ENCODE measurements at regions not wholly inside any gene's neighbourhood (a gene's known extent, or its start where the extent isn't known, plus 50 kb on each side); places are given as distances from the start of the nearest gene placed in this dataset.
"Not testable (repeated sequence)": the region's sequence is repeated elsewhere in the genome, so short reads cannot be mapped to it uniquely, and the experiment has no call there.

GRCh38 chr5:156089955-156090940 is 236.7 kb upstream of the SGCD start:
- 23% methylated on average over 10 of the region's 10 CpGs for WGBS (ENCODE audit: missing lambda C conversion rate)
- TF ChIP-seq EP300 (IDR thresholded peaks at IDR 0.05) (peak in 1 of 2 experiments; percentile 93; a peak in 4 of 5 replicates), CEBPB (IDR thresholded peaks at IDR 0.05) (peak; percentile 5 to 61; a peak in 3 of 4 replicates), GATA3 (IDR thresholded peaks at IDR 0.05; ENCODE audit: borderline replicate concordance) (peak; percentile 94), JUNB (IDR thresholded peaks at IDR 0.05) (peak; percentile 41; the same call in 1 of the 2 replicates), RAD21 (conservative IDR thresholded peaks at IDR 0.05 in 1 of 2, IDR thresholded peaks at IDR 0.05 in 1 of 2) (peak in 1 of 2 experiments; percentile 39; a peak in 3 of 5 replicates), JUN (IDR thresholded peaks at IDR 0.05) (peak in 1 of 2 experiments; percentile 72; a peak in 2 of 5 replicates), BCL3 (IDR thresholded peaks at IDR 0.05) (0 out of 3 replicates have a peak, but pooled peaks have one; percentile 44)

GRCh38 chr5:156093024-156093423 is 233.9 kb upstream of the SGCD start:
- ATAC-seq (no peak), DNase-seq (ENCODE audit: low read depth in 1 of 2, low spot score in 1 of 2) (no peak), FAIRE-seq (no peak)
- Histone ChIP-seq H3K9me3 (0 out of 3 replicates have a peak, but pooled peaks cover 7% of the 10 kb centered on the region), H3K4me2 (no peak overlapping the region), H3K4me1 (peaks cover 20% of the 10 kb centered on the region), H3K27ac (peak overlapping the region; percentile 72 to 83; a peak in 5 of 6 replicates), H3K4me3 (no peak overlapping the region)
- no peak for TF ChIP-seq EP300 (IDR thresholded peaks at IDR 0.05)
- TF ChIP-seq FOSL2 (IDR thresholded peaks at IDR 0.05): no peak
- no peak for TF ChIP-seq FOSL2 (CRISPR knock-in tag; IDR thresholded peaks at IDR 0.05)
- TF ChIP-seq HOXB13 (CRISPR knock-in tag; IDR thresholded peaks at IDR 0.05; ENCODE audit: low read depth): no peak
- TF ChIP-seq, protein P1, sequence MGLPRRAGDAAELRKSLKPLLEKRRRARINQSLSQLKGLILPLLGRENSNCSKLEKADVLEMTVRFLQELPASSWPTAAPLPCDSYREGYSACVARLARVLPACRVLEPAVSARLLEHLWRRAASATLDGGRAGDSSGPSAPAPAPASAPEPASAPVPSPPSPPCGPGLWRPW (IDR thresholded peaks at IDR 0.05): no peak
- WGBS (ENCODE audit: missing lambda C conversion rate): 82% methylated on average over 2 of the region's 2 CpGs
- CTCF ChIA-PET: no interaction called here
- POLR2A ChIA-PET: no interaction called here

More at GRCh38 chr5:156089955-156090940, 236.7 kb upstream of the SGCD start:
- ATAC-seq: peak; percentile 78 to 80
- H3K4me1 ChIP-seq: peaks cover 16% of the 10 kb centered on the region
- CTCF ChIA-PET, POLR2A ChIA-PET, FAIRE-seq, H3K9me3 ChIP-seq, H3K4me3 ChIP-seq: not testable (repeated sequence)
- peak in 1 of 2 experiments; percentile 72 for DNase-seq (ENCODE audit: low read depth in 1 of 2, low spot score in 1 of 2)
- H3K27ac ChIP-seq: peak overlapping the region; percentile 87 to 90
- peak overlapping the region; percentile 53 for H3K4me2 ChIP-seq

DNA sequence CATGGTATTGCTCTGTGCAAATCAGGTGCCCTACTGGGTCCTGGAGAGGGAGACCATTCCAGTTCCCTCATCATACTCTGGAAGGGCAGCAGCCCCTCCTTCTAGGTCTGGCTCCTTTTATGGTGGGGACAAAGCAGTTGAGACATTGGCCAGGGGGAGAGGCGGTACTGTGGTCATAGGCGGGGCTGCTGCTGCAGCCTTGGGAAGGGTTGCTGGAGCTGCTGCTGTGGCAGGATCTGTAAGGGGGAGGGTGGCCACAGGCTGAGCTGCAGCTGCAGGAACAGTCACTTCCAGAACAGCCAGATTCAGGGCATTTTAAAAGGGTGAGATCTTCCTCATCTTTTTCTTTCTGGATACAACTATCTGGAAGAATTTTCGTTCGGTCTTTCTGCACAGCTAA is 233.0 kb upstream of the SGCD start:
- Histone ChIP-seq H3K27ac (peak overlapping the region; percentile 34 to 83; a peak in 4 of 6 replicates), H3K4me3 (no peak overlapping the region), H3K9me3 (0 out of 3 replicates have a peak, but pooled peaks cover 4% of the 10 kb centered on the region), H3K4me2 (no peak overlapping the region), H3K4me1 (peaks cover 20% of the 10 kb centered on the region)
- 93% methylated on average over 4 of the region's 4 CpGs for WGBS (ENCODE audit: missing lambda C conversion rate)
- peak in 1 of 2 experiments; percentile 31 for DNase-seq (ENCODE audit: low read depth in 1 of 2, low spot score in 1 of 2)
- ChIA-PET CTCF (no interaction called here), POLR2A (no interaction called here)
- no peak for TF ChIP-seq SREBF2 (IDR thresholded peaks at IDR 0.05)
- TF ChIP-seq NFE2L2 (conservative IDR thresholded peaks at IDR 0.05; ENCODE audit: low read length): no peak
- TF ChIP-seq POLR2AphosphoS2 (conservative IDR thresholded peaks at IDR 0.05; ENCODE audit: low read length): no peak
- TF ChIP-seq ESRRA (IDR thresholded peaks at IDR 0.05; ENCODE audit: borderline replicate concordance, low read length): no peak
- TF ChIP-seq, protein P2, sequence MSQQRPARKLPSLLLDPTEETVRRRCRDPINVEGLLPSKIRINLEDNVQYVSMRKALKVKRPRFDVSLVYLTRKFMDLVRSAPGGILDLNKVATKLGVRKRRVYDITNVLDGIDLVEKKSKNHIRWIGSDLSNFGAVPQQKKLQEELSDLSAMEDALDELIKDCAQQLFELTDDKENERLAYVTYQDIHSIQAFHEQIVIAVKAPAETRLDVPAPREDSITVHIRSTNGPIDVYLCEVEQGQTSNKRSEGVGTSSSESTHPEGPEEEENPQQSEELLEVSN (IDR thresholded peaks at IDR 0.05; ENCODE audit: borderline replicate concordance, low read depth): no peak
- no peak for TF ChIP-seq MAX (IDR thresholded peaks at IDR 0.05)
- TF ChIP-seq BHLHE40 (IDR thresholded peaks at IDR 0.05; ENCODE audit: low read depth, low read length): no peak
- TF ChIP-seq FOSL2 (IDR thresholded peaks at IDR 0.05): no peak
- TF ChIP-seq FOSL2 (CRISPR knock-in tag; IDR thresholded peaks at IDR 0.05): no peak
- no peak for TF ChIP-seq CBX2 (IDR thresholded peaks at IDR 0.05; ENCODE audit: borderline replicate concordance, low read depth)
- TF ChIP-seq EHMT2 (IDR thresholded peaks at IDR 0.05; ENCODE audit: low read depth): no peak
- no peak for TF ChIP-seq CEBPB (IDR thresholded peaks at IDR 0.05)
- TF ChIP-seq HOXB13 (CRISPR knock-in tag; IDR thresholded peaks at IDR 0.05; ENCODE audit: low read depth): no peak
- TF ChIP-seq RARB (CRISPR knock-in tag; IDR thresholded peaks at IDR 0.05): no peak
- TF ChIP-seq FOSB (CRISPR knock-in tag; IDR thresholded peaks at IDR 0.05): no peak
- no peak for TF ChIP-seq CHD4 (IDR thresholded peaks at IDR 0.05; ENCODE audit: borderline replicate concordance)
- TF ChIP-seq RCOR1 (IDR thresholded peaks at IDR 0.05; ENCODE audit: low read depth, low read length): no peak
- TF ChIP-seq PHF8 (IDR thresholded peaks at IDR 0.05; ENCODE audit: borderline replicate concordance, low read depth): no peak
- ATAC-seq: peak in 1 of 2 experiments; percentile 24; a peak in 1 of 6 replicates
- no peak for FAIRE-seq

All from A549 (cell line).